Mucosa of descending colon (tissue), 3 donors: ENCODE measurements at regions not wholly inside any gene's neighbourhood (a gene's known extent, or its start where the extent isn't known, plus 50 kb on each side); places are given as distances from the start of the nearest gene placed in this dataset.

Experiments
- ATAC-seq: fragments of 200-7000 bp; cut with Tn5 transposase; one replicate; pipeline ENCODE4 v1.9.1; 2020; ENCODE audit warnings: mild to moderate bottlenecking, moderate library complexity
- DNase-seq, 3 donors: peaks; one replicate each; pipeline ENCODE4 v3.0.0-alpha.2; 2020
- H3K36me3 ChIP-seq: fragments of 200-600 bp; one replicate; pipeline ENCODE4 v1.8.0; 2021; ENCODE audit warnings: low read depth, mild to moderate bottlenecking
- H3K4me1 ChIP-seq: fragments of 200-600 bp; one replicate; pipeline ENCODE4 v1.8.0; 2021; ENCODE audit warnings: low read depth, mild to moderate bottlenecking
- H3K4me3 ChIP-seq: fragments of 200-600 bp; one replicate; pipeline ENCODE4 v1.8.0; 2021; ENCODE audit warnings: mild to moderate bottlenecking
- H3K9me3 ChIP-seq: fragments of 200-600 bp; one replicate; pipeline ENCODE4 v1.8.0; 2021; ENCODE audit warnings: mild to moderate bottlenecking
- CTCF ChIP-seq: fragments of 200-600 bp; IDR thresholded peaks from one replicate; pipeline ENCODE4 v1.8.0; 2022; ENCODE audit warnings: antibody characterized with exemption, mild to moderate bottlenecking
- intact Hi-C, 2 donors: fragments of 100-400 bp; cut with DNase I in 1 of 2; cut with micrococcal nuclease in 1 of 2; formaldehyde crosslinking; loops; one replicate each; pipeline versions ENCODE4 v1.11.0 to v1.11.1; 2022; cut with DNase I, micrococcal nuclease
- donor health status: DM: no; HTN: no; CAD: no; lungs with moderate emphysema.
- donor health status: DM: no; HTN: no; CAD: no.
- donor health status: DM: no; HTN: yes; CAD: no.

DNA sequence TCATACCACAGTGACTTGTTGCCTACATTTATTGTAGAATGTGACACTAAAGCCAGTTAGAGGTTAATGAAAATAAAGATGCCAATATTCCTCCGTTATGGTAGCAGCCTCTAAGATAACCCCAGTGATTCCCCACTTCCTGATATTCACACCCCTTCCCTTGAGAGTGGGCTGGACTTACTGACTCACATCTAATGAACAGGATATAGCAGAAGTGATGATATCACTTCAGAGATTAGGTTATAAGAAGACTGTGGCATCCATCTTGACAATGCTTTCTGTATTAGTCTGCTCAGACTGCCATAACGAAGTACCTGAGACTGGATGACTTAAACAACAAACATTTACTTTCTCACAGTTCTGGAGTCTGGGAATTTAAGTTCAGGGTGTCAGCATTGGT, 149.6 kb upstream of the MTNR1B start:
- intact Hi-C loops = no loop called here
- no peak for DNase-seq
- no peak overlapping the region for H3K4me3 ChIP-seq
- no peak for TF ChIP-seq CTCF
- H3K4me1 ChIP-seq = no peaks in the 10 kb centered on the region
- no peaks in the 10 kb centered on the region for H3K36me3 ChIP-seq
- H3K9me3 ChIP-seq = no peaks in the 10 kb centered on the region
- no peak for ATAC-seq

- no peak for TF ChIP-seq CTCF
- no peak overlapping the region for H3K4me3 ChIP-seq
- ATAC-seq (no peak), DNase-seq (no peak)
- H3K9me3 ChIP-seq = no peaks in the 10 kb centered on the region
- intact Hi-C loops = no loop called here
- no peaks in the 10 kb centered on the region for H3K4me1 ChIP-seq
- H3K36me3 ChIP-seq = no peaks in the 10 kb centered on the region
Measured at GRCh38 chr11:92820860-92821259, 148.6 kb upstream of the MTNR1B start.

- Histone ChIP-seq H3K9me3 (no peaks in the 10 kb centered on the region), H3K4me3 (no peak overlapping the region), H3K36me3 (no peaks in the 10 kb centered on the region), H3K4me1 (no peaks in the 10 kb centered on the region)
- intact Hi-C loops = no loop called here
- no peak for ATAC-seq
- DNase-seq = no peak
- no peak for TF ChIP-seq CTCF
Measured at GRCh38 chr11:92822410-92822809, 147.0 kb upstream of the MTNR1B start.

DNA sequence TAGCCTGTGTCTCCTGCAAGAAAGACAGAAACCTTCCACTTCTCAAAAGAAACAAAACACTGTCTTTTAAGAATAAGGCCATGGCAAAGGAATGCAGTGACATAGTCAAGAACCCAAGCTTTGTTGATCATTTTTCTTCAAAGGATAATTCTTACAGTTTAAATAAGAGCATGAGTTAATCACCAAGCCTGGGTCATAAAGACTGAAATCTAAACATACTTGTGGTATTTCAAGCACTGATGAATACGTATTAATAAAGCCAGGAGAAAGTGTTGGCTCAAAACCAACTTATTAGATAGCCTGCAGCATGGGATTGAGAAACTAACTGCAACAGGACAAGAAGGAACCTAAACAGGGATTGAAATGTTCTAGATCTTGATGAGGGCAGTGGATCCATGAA, 143.3 kb upstream of the MTNR1B start:
- Histone ChIP-seq H3K9me3 (no peaks in the 10 kb centered on the region), H3K36me3 (no peaks in the 10 kb centered on the region), H3K4me1 (no peaks in the 10 kb centered on the region), H3K4me3 (no peak overlapping the region)
- no peak for TF ChIP-seq CTCF
- intact Hi-C loops = no loop called here
- no peak for DNase-seq
- ATAC-seq = no peak

- TF ChIP-seq CTCF = no peak
- Histone ChIP-seq H3K4me3 (no peak overlapping the region), H3K4me1 (no peaks in the 10 kb centered on the region), H3K9me3 (no peaks in the 10 kb centered on the region), H3K36me3 (no peaks in the 10 kb centered on the region)
- intact Hi-C loops = no loop called here
- no peak for ATAC-seq
- no peak for DNase-seq
Measured at GRCh38 chr11:92826603-92827002, 142.8 kb upstream of the MTNR1B start.

GRCh38 chr11:92827132-92827531, 142.3 kb upstream of the MTNR1B start:
- Histone ChIP-seq H3K4me1 (no peaks in the 10 kb centered on the region), H3K9me3 (no peaks in the 10 kb centered on the region), H3K36me3 (no peaks in the 10 kb centered on the region), H3K4me3 (no peak overlapping the region)
- ATAC-seq (no peak), DNase-seq (no peak)
- TF ChIP-seq CTCF = no peak
- intact Hi-C loops = no loop called here
